ENCODE measurements at regions not wholly inside any gene's neighbourhood (a gene's known extent, or its start where the extent isn't known, plus 50 kb on each side); places are given as distances from the start of the nearest gene placed in this dataset.

- no peak for TF ChIP-seq CTCF (IDR thresholded peaks at IDR 0.05; ENCODE audit: borderline replicate concordance, insufficient read depth, low read depth, low read length)
- H3K4me3 ChIP-seq (ENCODE audit: low read depth, low read length): no peak overlapping the region
Measured at GRCh38 chr10:128958834-128959690, 508.0 kb upstream of the MGMT start.

- H3K4me3 ChIP-seq (ENCODE audit: low read depth, low read length): no peak overlapping the region
- TF ChIP-seq CTCF (IDR thresholded peaks at IDR 0.05; ENCODE audit: borderline replicate concordance, insufficient read depth, low read depth, low read length): no peak
Measured at GRCh38 chr10:128959746-128960145, 507.3 kb upstream of the MGMT start.

- H3K4me3 ChIP-seq (ENCODE audit: low read depth, low read length): no peak overlapping the region
- TF ChIP-seq CTCF (IDR thresholded peaks at IDR 0.05; ENCODE audit: borderline replicate concordance, insufficient read depth, low read depth, low read length): no peak
Measured at GRCh38 chr10:128960517-128960916, 506.5 kb upstream of the MGMT start.

GRCh38 chr10:128962182-128962581 is 504.9 kb upstream of the MGMT start:
- no peak overlapping the region for H3K4me3 ChIP-seq (ENCODE audit: low read depth, low read length)
- no peak for TF ChIP-seq CTCF (IDR thresholded peaks at IDR 0.05; ENCODE audit: borderline replicate concordance, insufficient read depth, low read depth, low read length)

- H3K4me3 ChIP-seq (ENCODE audit: low read depth, low read length): no peak overlapping the region
- no peak for TF ChIP-seq CTCF (IDR thresholded peaks at IDR 0.05; ENCODE audit: borderline replicate concordance, insufficient read depth, low read depth, low read length)
Measured at GRCh38 chr10:128963211-128964099, 503.6 kb upstream of the MGMT start.

- no peak overlapping the region for H3K4me3 ChIP-seq (ENCODE audit: low read depth, low read length)
Measured at GRCh38 chr10:128964100-128964403, 503.0 kb upstream of the MGMT start.

More at GRCh38 chr10:128964100-128964403, 503.0 kb upstream of the MGMT start:
- TF ChIP-seq CTCF (IDR thresholded peaks at IDR 0.05; ENCODE audit: borderline replicate concordance, insufficient read depth, low read depth, low read length): no peak
